Natural killer cell (primary cell): ENCODE measurements at regions not wholly inside any gene's neighbourhood (a gene's known extent, or its start where the extent isn't known, plus 50 kb on each side); places are given as distances from the start of the nearest gene placed in this dataset.

Source experiments
- ATAC-seq, 3 donors: fragments of 150-1000 bp in 2 of 3; fragments of 200-7000 bp in 1 of 3; cut with Tn5 transposase; 1 replicate in 1 of 3; 2 replicates in 2 of 3; pipeline ENCODE4 v1.10.0; 2021; ENCODE audit warnings: mild to moderate bottlenecking in 2 of 3, moderate library complexity in 2 of 3
- DNase-seq, 2 donors: peaks; one replicate each; pipeline versions ENCODE4 v3.0.0 to v3.0.0-alpha.2; 2013 to 2021; ENCODE audit warnings: mixed read lengths in 1 of 2
- H3K27ac ChIP-seq: one replicate; pipeline ENCODE4 v1.5.1; 2013; ENCODE audit warnings: mild to moderate bottlenecking, low read length
- H3K27me3 ChIP-seq: one replicate; pipeline ENCODE4 v1.6.1; 2013; ENCODE audit warnings: low read length; ENCODE audit not compliant: control insufficient read depth, insufficient read depth
- H3K36me3 ChIP-seq: one replicate; pipeline ENCODE4 v1.6.1; 2013; ENCODE audit warnings: low read length; ENCODE audit not compliant: control insufficient read depth, insufficient read depth
- H3K4me1 ChIP-seq: one replicate; pipeline ENCODE4 v1.6.1; 2013; ENCODE audit warnings: low read length; ENCODE audit not compliant: control insufficient read depth, insufficient read depth
- H3K4me3 ChIP-seq: one replicate; pipeline ENCODE4 v1.5.1; 2013; ENCODE audit warnings: low read length
- H3K9me3 ChIP-seq: one replicate; pipeline ENCODE4 v1.6.1; 2013; ENCODE audit warnings: low read length; ENCODE audit not compliant: control insufficient read depth, insufficient read depth
- H3K27ac Mint-ChIP-seq, 2 donors: one replicate each; pipeline ENCODE4 v1.8.0; 2022; ENCODE audit warnings: mild to moderate bottlenecking in 2 of 2, mixed read lengths in 2 of 2, moderate library complexity in 1 of 2
- H3K27me3 Mint-ChIP-seq, 2 donors: one replicate each; pipeline ENCODE4 v1.8.0; 2022; ENCODE audit warnings: low read depth in 2 of 2, mixed read lengths in 2 of 2
- H3K36me3 Mint-ChIP-seq: one replicate; pipeline ENCODE4 v1.8.0; 2022; ENCODE audit warnings: mixed read lengths
- H3K4me1 Mint-ChIP-seq, 2 donors: one replicate each; pipeline ENCODE4 v1.8.0; 2022; ENCODE audit warnings: mixed read lengths in 2 of 2
- H3K4me3 Mint-ChIP-seq: one replicate; pipeline ENCODE4 v1.8.0; 2022; ENCODE audit warnings: mild to moderate bottlenecking, moderate library complexity, mixed read lengths
- H3K9me3 Mint-ChIP-seq, 2 donors: one replicate each; pipeline ENCODE4 v1.8.0; 2022; ENCODE audit warnings: mixed read lengths in 2 of 2
- CTCF ChIP-seq: fragments of 200-600 bp; IDR thresholded peaks from one replicate; pipeline ENCODE4 v1.8.0; 2022; ENCODE audit warnings: antibody characterized with exemption
- WGBS: methylation state at CpG from one replicate; pipeline ENCODE4 v1.1.7; 2013; ENCODE audit warnings: missing lambda C conversion rate; ENCODE audit not compliant: insufficient coverage; 5-methylcytosine and 5-hydroxymethylcytosine counted together
- intact Hi-C: fragments of 100-400 bp; cut with micrococcal nuclease; formaldehyde crosslinking; loops from one replicate; pipeline ENCODE4 v1.14.2; 2022

GRCh38 chr2:237196866-237197618 lies 111.4 kb downstream of the COPS8 start:
- no peak for TF ChIP-seq CTCF
- peaks cover 7 to 8% of the 10 kb centered on the region in 2 donors for H3K27me3 Mint-ChIP-seq
- no peak overlapping the region for H3K4me3 Mint-ChIP-seq
- Histone ChIP-seq H3K27me3 (no peaks in the 10 kb centered on the region), H3K4me1 (no peaks in the 10 kb centered on the region), H3K36me3 (no peaks in the 10 kb centered on the region), H3K4me3 (no peak overlapping the region), H3K9me3 (no peaks in the 10 kb centered on the region), H3K27ac (no peak overlapping the region)
- H3K4me1 Mint-ChIP-seq: no peaks in the 10 kb centered on the region
- 94% methylated on average over 6 of the region's 6 CpGs for WGBS
- no peaks in the 10 kb centered on the region for H3K9me3 Mint-ChIP-seq
- no peaks in the 10 kb centered on the region for H3K36me3 Mint-ChIP-seq
- DNase-seq (no peak), ATAC-seq (no peak)
- intact Hi-C loops: no loop called here
- no peak overlapping the region for H3K27ac Mint-ChIP-seq

- WGBS: 100% methylated on average over 1 of the region's 2 CpGs
- Histone ChIP-seq H3K27me3 (no peaks in the 10 kb centered on the region), H3K36me3 (no peaks in the 10 kb centered on the region), H3K9me3 (no peaks in the 10 kb centered on the region), H3K27ac (no peak overlapping the region), H3K4me1 (no peaks in the 10 kb centered on the region), H3K4me3 (no peak overlapping the region)
- no peak overlapping the region for H3K4me3 Mint-ChIP-seq
- H3K9me3 Mint-ChIP-seq: no peaks in the 10 kb centered on the region
- no peaks in the 10 kb centered on the region for H3K4me1 Mint-ChIP-seq
- intact Hi-C loops: no loop called here
- H3K36me3 Mint-ChIP-seq: no peaks in the 10 kb centered on the region
- peaks cover 3 to 7% of the 10 kb centered on the region in 2 donors for H3K27me3 Mint-ChIP-seq
- H3K27ac Mint-ChIP-seq: no peak overlapping the region
- ATAC-seq (no peak), DNase-seq (no peak)
- no peak for TF ChIP-seq CTCF
These were observed 112.6 kb downstream of the COPS8 start for GRCh38 chr2:237198164-237198855.

- intact Hi-C loops: no loop called here
- H3K4me1 ChIP-seq: no peaks in the 10 kb centered on the region
- Mint-ChIP-seq H3K9me3 (no peaks in the 10 kb centered on the region), H3K27me3 (peaks cover 6 to 7% of the 10 kb centered on the region in 2 donors), H3K4me3 (no peak overlapping the region), H3K27ac (no peak overlapping the region), H3K36me3 (no peaks in the 10 kb centered on the region), H3K4me1 (no peaks in the 10 kb centered on the region)
- H3K4me3 ChIP-seq: no peak overlapping the region
- no peak for TF ChIP-seq CTCF
- H3K27me3 ChIP-seq: no peaks in the 10 kb centered on the region
- no peaks in the 10 kb centered on the region for H3K36me3 ChIP-seq
- no peaks in the 10 kb centered on the region for H3K9me3 ChIP-seq
- H3K27ac ChIP-seq: no peak overlapping the region
- no peak for ATAC-seq
- DNase-seq: no peak
- 80% methylated on average over 1 of the region's 1 CpG for WGBS
These were observed 113.4 kb downstream of the COPS8 start for GRCh38 chr2:237199082-237199481.
